Endometrial microvascular endothelial cells (primary cell): ENCODE measurements at regions not wholly inside any gene's neighbourhood (a gene's known extent, or its start where the extent isn't known, plus 50 kb on each side); places are given as distances from the start of the nearest gene placed in this dataset.
"Not testable (repeated sequence)": the region's sequence is repeated elsewhere in the genome, so short reads cannot be mapped to it uniquely, and the experiment has no call there.

Experiments
- in situ Hi-C: cut with HindIII; loops from 2 replicates; pipeline ENCODE4 v1.10.0; 2017; ENCODE audit warnings: low sequenced_read_pairs, low pct_unique_long_range_greater_than_20kb; ENCODE audit errors: inconsistent ontology term

GRCh38 chr11:11220786-11221185 is 132.3 kb downstream of the CSNK2A3 start:
- in situ Hi-C loops: no loop called here

- in situ Hi-C loops: no loop called here
Observed at GRCh38 chr11:11218629-11218986, 134.4 kb downstream of the CSNK2A3 start.

DNA sequence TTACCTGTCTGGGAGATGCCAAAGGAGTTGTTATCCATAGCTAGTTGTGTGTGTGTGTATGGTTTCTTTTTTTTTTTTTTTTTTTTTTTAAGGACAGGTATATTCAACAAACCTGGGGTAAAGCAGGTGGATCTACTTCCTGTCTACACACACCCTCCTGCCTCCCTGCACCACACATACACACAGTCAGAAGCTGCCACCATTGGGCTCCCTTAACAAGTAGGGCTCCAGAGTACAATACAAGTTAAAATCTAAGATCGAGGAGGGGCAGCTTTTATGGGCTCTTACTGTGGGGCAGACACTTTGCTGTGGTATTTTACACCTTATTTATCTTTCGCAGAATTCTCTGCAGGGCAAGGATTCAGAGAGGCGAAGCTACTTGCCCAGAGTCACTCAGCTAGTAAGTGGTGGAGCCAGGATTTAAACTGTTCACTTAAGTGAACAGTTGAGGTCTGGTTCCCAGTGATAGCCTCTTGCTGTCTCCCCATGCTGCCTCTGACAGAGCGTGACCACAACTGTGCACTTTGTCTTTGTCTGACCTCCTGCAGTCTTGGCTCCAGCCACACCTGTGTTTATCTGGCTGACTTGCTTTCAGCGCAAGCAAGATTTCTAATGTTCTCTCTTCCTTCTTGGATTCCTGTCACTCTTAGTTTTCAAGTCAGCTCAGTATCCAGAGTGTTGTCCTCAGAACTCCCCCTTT is 135.0 kb downstream of the CSNK2A3 start:
- in situ Hi-C loops: no loop called here

- in situ Hi-C loops: no loop called here
Observed at GRCh38 chr11:11217289-11217928, 135.6 kb downstream of the CSNK2A3 start.

- in situ Hi-C loops: no loop called here
Observed at GRCh38 chr11:11215944-11216343, 137.1 kb downstream of the CSNK2A3 start.

GRCh38 chr11:11215058-11215815 is 137.8 kb downstream of the CSNK2A3 start:
- in situ Hi-C loops: no loop called here

DNA sequence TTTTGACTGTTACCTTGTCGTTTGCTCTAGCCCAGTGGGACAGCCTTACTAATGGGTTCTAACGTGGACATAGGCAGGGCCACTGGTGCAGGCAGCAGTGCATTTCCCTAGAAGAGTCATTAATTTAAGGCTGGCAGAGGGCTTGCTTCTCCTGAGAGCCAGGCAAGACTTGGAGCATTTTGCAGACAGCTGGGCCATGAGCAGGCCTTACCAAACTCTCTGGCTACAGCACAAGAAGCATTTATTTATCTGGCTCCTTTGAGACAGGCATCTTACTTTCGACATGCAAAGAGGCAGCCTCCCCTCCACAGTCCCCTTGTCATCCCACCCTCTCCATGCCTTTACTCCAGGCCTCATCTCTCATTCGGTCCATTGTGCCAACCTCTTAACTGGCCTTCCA is 139.9 kb downstream of the CSNK2A3 start:
- in situ Hi-C loops: no loop called here

DNA sequence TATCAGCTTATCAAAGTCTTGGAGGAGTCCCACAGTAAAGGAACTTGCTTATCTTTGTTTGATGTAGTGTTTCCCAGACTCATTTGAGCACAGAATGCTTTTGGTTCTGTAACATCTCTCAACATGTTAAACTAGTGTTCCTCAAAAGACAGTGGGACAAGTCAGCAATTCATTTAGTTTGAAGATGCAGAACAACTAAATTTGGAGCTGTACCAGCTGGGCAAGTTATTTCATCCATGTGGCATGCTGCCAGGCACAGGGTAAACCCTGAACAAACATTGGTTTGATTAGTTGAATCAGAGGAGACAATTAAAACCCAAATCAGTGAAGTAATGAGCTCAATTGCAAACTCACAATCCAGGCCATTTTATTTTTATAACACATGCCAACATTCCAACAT is 141.2 kb downstream of the CSNK2A3 start:
- in situ Hi-C loops: no loop called here

DNA sequence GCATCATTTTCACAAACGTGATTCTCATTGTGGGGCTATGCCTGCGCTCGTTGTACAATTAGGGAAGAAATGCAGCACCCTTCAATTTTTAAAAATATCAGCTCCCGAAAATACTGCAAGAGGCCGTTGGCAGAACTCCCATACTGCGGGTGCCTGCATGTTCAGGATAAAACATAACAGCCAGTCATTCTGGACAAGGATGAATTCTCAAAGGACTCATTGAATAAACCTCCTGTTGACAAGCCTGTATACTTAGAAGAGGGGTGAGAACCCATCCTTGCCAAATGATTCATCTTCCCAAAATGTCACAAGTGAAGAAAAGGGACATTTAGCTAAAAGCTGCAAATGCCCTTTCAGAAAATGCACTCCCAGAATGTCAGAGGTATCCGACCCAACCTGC is 141.9 kb downstream of the CSNK2A3 start:
- in situ Hi-C loops: no loop called here

GRCh38 chr11:11210446-11210845 is 142.6 kb downstream of the CSNK2A3 start:
- in situ Hi-C loops: no loop called here

GRCh38 chr11:11209967-11210366 is 143.1 kb downstream of the CSNK2A3 start:
- in situ Hi-C loops: no loop called here

DNA sequence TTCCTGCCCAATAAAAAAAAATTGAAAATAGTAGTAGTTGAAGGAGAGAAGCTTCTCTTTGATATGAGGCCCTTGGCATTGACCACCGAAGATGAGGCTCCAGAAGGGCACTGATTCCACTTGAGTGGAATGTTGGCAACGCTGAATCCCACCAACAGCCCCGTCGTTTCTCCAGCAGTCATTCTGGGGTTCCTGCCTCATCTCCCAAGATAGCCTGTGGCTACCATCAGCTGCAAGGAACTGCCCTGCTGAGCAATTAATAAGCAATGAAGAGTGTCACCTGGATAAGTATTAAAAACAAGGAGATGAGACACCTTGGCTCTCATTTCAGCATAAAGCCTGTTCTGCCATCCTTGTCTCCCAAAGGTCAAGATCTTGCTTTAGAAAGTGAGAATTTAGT is 144.1 kb downstream of the CSNK2A3 start:
- in situ Hi-C loops: no loop called here

GRCh38 chr11:11207428-11207827 is 145.6 kb downstream of the CSNK2A3 start:
- in situ Hi-C loops: no loop called here

DNA sequence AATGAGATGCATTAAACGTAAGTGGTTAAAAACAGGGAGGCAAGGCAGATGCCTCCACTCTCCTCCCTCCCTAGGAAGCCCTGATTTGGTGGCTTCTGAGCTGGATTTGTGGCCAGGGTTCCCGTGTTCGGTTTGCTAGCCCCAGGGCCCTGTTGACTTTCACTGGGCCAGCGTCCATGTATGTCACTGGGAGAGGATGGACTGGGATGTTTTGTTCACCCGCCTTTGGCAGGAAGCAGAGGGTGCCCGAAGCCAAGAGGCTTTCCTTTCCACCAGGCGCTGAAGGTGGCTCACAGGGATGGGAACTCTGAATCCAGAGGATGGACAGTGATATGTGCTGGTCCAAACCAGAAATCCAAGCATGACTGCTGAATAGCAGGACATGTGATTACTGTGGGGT is 146.6 kb downstream of the CSNK2A3 start:
- in situ Hi-C loops: no loop called here

DNA sequence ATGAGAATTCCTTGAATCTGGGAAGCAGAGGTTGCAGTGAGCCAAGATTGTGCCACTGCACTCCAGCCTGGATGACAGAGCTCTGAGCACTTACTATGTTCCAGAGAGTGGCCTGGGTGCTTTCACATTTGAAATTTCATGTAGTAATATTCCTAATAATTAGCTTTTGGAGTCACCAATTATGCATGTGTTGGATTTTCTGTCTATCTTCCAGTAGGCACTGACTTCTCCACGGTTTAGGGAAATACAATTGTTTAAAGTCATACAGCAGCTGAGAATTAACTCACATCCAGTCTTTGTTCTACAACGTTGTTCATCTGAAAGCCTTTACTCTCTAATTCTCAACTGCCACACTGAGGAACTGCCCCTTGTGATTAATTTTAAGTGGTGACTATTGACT is 150.2 kb downstream of the CSNK2A3 start:
- in situ Hi-C loops: no loop called here

GRCh38 chr11:11201302-11201701 is 151.7 kb downstream of the CSNK2A3 start:
- in situ Hi-C loops: not testable (repeated sequence)

GRCh38 chr11:11192541-11192940 is 160.5 kb downstream of the CSNK2A3 start:
- in situ Hi-C loops: no loop called here

DNA sequence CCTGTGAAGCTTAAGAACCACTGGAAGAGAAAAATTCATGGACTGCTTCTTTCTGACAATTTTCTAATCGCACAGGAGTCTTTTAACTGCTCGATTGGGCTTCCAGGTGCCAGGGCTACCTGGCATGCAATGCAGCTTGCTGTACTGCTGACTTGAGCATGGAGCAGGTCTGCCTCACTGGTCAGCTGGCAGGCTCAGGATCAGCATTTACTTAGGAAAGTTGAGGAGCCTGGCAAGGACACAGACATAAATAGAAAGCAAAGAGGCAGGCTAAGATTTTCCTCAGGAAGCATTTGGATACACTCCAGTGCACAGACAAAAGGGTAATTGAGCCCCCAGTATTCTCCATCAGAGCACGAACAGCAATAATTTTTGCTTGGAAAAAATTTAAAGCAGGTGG is 163.5 kb downstream of the CSNK2A3 start:
- in situ Hi-C loops: no loop called here

GRCh38 chr11:11186249-11186648 is 166.8 kb downstream of the CSNK2A3 start:
- in situ Hi-C loops: no loop called here

GRCh38 chr11:11182261-11182660 is 170.8 kb downstream of the CSNK2A3 start:
- in situ Hi-C loops: no loop called here
